BJ (cell line): ENCODE measurements at regions not wholly inside any gene's neighbourhood (a gene's known extent, or its start where the extent isn't known, plus 50 kb on each side); places are given as distances from the start of the nearest gene placed in this dataset.
"Not testable (repeated sequence)": the region's sequence is repeated elsewhere in the genome, so short reads cannot be mapped to it uniquely, and the experiment has no call there.

Experiments
- CTCF ChIA-PET: fragments of 350-600 bp; formaldehyde crosslinking; extraction: SDS; loops from one replicate; lab custom pipeline; 2021; ENCODE audit warnings: antibody characterized with exemption, inconsistent platforms; lab: Yijun Ruan, JAX
- POLR2A ChIA-PET: fragments of 300-600 bp; sonication (Branson Sonifier 250); formaldehyde crosslinking; extraction: SDS; loops from one replicate; lab custom pipeline; 2021; ENCODE audit warnings: antibody characterized with exemption; lab: Charles Lee
- DNase-seq: peaks from one replicate; pipeline ENCODE4 v3.0.0-alpha.2; 2011; ENCODE audit warnings: low read depth
- H3K27me3 ChIP-seq: 2 replicates; pipeline ENCODE4 v1.6.0; 2011; ENCODE audit warnings: low read length; ENCODE audit not compliant: control insufficient read depth, insufficient read depth
- H3K36me3 ChIP-seq: 2 replicates; pipeline ENCODE4 v1.5.1; 2011; ENCODE audit warnings: low read length; ENCODE audit not compliant: control insufficient read depth, insufficient read depth
- H3K4me3 ChIP-seq: 2 replicates; pipeline ENCODE4 v1.5.1; 2011; ENCODE audit warnings: low read depth, mild to moderate bottlenecking, control low read depth, low read length
- TF ChIP-seq, protein P1 (sequence below): IDR thresholded peaks from 2 replicates; pipeline ENCODE4 v1.5.1; 2011; ENCODE audit warnings: low read depth, mild to moderate bottlenecking, control low read depth, inconsistent platforms, low read length, moderate library complexity; ENCODE audit not compliant: insufficient read depth

DNA sequence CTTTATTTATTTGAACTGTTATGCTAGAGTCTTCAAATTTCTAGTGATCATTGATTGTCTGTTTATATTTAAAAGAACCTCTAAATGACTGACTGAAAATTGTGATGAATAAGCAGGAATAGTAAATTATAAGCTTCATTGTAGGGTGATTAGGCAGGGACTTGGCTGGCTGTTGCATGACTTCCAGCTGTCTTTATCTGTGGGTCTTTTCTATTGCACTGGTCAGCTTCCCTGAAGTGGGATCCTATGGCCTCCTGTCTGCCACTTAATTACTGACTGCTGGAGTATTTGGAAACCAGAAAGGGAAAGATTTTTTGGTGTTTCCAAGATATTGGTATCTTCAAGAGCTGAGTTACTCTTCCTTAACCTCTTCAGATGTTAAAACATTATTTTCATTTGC, 123.0 kb upstream of the CCNH start:
- Histone ChIP-seq H3K27me3 (no peaks in the 10 kb centered on the region), H3K4me3 (no peak overlapping the region), H3K36me3 (no peaks in the 10 kb centered on the region)
- ChIA-PET POLR2A (no interaction called here), CTCF (no interaction called here)
- TF ChIP-seq, protein P1, sequence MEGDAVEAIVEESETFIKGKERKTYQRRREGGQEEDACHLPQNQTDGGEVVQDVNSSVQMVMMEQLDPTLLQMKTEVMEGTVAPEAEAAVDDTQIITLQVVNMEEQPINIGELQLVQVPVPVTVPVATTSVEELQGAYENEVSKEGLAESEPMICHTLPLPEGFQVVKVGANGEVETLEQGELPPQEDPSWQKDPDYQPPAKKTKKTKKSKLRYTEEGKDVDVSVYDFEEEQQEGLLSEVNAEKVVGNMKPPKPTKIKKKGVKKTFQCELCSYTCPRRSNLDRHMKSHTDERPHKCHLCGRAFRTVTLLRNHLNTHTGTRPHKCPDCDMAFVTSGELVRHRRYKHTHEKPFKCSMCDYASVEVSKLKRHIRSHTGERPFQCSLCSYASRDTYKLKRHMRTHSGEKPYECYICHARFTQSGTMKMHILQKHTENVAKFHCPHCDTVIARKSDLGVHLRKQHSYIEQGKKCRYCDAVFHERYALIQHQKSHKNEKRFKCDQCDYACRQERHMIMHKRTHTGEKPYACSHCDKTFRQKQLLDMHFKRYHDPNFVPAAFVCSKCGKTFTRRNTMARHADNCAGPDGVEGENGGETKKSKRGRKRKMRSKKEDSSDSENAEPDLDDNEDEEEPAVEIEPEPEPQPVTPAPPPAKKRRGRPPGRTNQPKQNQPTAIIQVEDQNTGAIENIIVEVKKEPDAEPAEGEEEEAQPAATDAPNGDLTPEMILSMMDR: no peak
- no peak for DNase-seq

DNA sequence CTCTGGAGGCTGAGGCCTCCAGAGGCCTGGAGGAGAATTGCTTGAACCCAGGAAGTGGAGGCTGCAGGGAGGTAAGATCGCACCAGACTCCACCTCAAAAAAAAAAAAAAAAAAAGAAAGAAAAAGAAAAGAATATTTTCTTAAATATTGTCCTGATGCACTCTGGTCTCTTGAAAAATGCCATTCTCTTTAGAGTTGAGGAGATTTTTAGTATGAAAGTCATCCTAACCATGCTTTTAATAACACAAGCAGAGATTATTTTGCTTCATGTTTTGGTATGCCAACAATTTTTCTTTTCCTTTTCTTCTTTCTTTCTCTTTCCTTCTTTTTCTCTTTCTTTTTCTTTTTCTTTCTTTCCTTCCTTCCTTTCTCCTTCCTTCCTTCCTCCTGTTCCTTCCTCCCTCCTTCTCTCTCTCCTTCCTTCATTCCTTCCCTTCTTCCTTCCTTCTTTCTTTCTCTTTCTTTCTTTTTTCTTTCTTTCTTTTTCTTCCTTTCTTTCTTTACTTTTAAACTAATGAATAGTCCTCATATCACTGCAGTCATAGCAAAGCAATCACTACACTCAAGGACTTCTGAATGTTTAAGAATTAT, 116.9 kb upstream of the CCNH start:
- Histone ChIP-seq H3K36me3 (no peaks in the 10 kb centered on the region), H3K4me3 (no peak overlapping the region), H3K27me3 (no peaks in the 10 kb centered on the region)
- CTCF ChIA-PET: interaction anchor here (0.6 kb wide), 2 partner anchors 47 to 501 kb away, joined by 3 to 4 read pairs; no protein-coding TSS in a partner anchor
- TF ChIP-seq, protein P1: no peak
- POLR2A ChIA-PET: no interaction called here
- DNase-seq: no peak

DNA sequence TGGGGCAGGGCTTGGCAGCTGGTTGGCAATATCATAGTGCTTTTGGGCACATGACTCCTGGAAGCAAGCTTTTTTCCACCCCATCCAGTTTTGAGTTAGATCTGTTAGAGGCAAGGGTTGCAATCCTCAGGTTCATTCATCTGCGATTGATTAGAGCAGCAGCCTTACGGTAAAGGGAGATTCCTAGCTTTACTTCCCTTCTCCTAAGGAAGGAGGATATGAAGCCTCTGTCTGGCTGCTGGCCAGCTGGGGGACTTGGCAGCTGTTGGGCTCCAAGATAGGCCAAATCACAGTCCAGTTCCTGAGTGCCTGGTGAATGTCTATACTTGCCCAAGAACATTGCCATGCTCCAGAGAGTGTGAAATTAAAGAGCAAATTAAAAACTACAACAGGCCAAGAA, 113.4 kb upstream of the CCNH start:
- no peaks in the 10 kb centered on the region for H3K36me3 ChIP-seq
- DNase-seq: no peak
- no peak overlapping the region for H3K4me3 ChIP-seq
- ChIA-PET CTCF (no interaction called here), POLR2A (no interaction called here)
- TF ChIP-seq, protein P1: no peak
- H3K27me3 ChIP-seq: no peaks in the 10 kb centered on the region

DNA sequence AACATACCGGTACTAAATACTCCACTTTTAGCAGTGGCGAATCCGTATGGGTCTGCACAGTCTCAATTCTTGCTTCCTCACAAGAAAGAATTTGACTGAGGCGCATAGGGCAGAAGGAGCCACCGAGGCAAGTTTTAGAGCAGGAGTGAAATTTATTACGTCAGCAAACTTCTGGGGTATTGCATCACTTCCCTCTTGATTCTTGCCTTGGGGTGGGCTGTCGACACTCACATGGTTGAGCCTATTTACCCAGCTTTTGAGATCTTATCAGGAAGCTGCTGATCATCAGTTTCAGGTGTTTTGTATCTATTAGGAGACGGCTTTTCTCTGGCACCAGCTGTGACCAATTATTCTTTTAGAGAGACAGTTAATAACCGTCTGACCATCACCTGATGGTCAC, 111.5 kb upstream of the CCNH start:
- no peaks in the 10 kb centered on the region for H3K27me3 ChIP-seq
- ChIA-PET POLR2A (no interaction called here), CTCF (no interaction called here)
- no peaks in the 10 kb centered on the region for H3K36me3 ChIP-seq
- H3K4me3 ChIP-seq: no peak overlapping the region
- DNase-seq: no peak
- TF ChIP-seq, protein P1: no peak

DNA sequence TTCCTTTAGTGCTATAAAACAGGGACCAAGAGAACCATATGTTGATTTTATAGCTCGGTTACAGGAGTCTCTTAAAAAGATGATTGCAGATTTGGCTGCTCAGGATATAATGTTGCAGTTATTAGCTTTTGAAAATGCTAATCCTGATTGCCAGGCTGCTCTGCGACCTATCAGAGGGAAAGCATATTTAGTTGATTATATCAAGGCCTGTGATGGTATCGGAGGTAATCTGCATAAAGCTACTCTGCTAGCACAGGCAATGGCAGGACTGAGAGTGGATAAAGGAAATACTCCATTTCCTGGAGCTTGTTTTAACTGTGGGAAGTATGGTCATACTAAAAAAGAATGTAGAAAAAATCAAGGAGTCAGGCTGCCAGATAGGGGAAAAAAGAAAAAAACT, 99.0 kb upstream of the CCNH start:
- H3K4me3 ChIP-seq, CTCF ChIA-PET, H3K27me3 ChIP-seq, H3K36me3 ChIP-seq, POLR2A ChIA-PET, DNase-seq: not testable (repeated sequence)

DNA sequence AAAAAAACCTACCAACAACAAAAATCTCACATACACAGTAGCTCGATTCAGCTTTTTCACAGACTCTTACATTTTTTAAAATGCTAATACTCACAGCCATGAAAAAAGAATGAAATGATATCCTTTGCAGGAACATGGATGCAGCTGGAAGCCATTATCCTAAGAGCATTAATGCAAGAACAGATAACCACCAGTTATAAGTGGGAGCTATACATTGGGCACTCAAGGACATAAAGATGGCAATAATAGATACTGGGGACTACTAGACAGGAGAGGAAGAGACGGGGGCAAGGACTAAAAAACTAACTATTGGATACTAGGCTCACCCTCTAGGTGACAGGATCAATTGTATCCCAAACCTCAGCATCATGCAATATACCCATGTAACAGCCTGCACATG, 90.3 kb upstream of the CCNH start:
- CTCF ChIA-PET: no interaction called here
- no peak overlapping the region for H3K4me3 ChIP-seq
- TF ChIP-seq, protein P1: no peak
- POLR2A ChIA-PET: no interaction called here
- no peaks in the 10 kb centered on the region for H3K36me3 ChIP-seq
- no peaks in the 10 kb centered on the region for H3K27me3 ChIP-seq
- no peak for DNase-seq
